OCI-LY1 (cell line): ENCODE measurements at regions not wholly inside any gene's neighbourhood (a gene's known extent, or its start where the extent isn't known, plus 50 kb on each side); places are given as distances from the start of the nearest gene placed in this dataset.
"Not testable (repeated sequence)": the region's sequence is repeated elsewhere in the genome, so short reads cannot be mapped to it uniquely, and the experiment has no call there.

ENCODE experiments used
- H2AFZ ChIP-seq: fragments of 200-600 bp; sonication (generic), shearing (Covaris generic); 2 replicates; pipeline ENCODE4 v1.6.0; 2014; ENCODE audit warnings: antibody characterized with exemption, mild to moderate bottlenecking, low read length
- H3F3A ChIP-seq: fragments of 200-600 bp; sonication (generic), shearing (Covaris generic); 2 replicates; pipeline ENCODE4 v1.6.0; 2014; ENCODE audit warnings: mild to moderate bottlenecking, antibody characterized with exemption, low read length, moderate library complexity; ENCODE audit not compliant: insufficient read depth
- H3K27ac ChIP-seq: fragments of 200-600 bp; sonication (generic); 2 replicates; pipeline ENCODE4 v1.5.1; 2014; ENCODE audit warnings: low read length, mixed run types, mild to moderate bottlenecking, low read depth; ENCODE audit not compliant: poor library complexity, severe bottlenecking
- H3K27me3 ChIP-seq: fragments of 200-600 bp; sonication (generic); 2 replicates; pipeline ENCODE4 v1.6.0; 2014; ENCODE audit warnings: antibody characterized with exemption, mild to moderate bottlenecking, low read length, moderate library complexity; ENCODE audit not compliant: insufficient read depth
- H3K36me3 ChIP-seq: fragments of 200-600 bp; sonication (generic); 2 replicates; pipeline ENCODE4 v1.6.1; 2014; ENCODE audit warnings: mild to moderate bottlenecking, antibody characterized with exemption, low read length, moderate library complexity, mixed read lengths; ENCODE audit not compliant: insufficient read depth
- H3K4me1 ChIP-seq: fragments of 200-600 bp; sonication (generic); 2 replicates; pipeline ENCODE4 v1.5.1; 2014; ENCODE audit warnings: mild to moderate bottlenecking, low read length, moderate library complexity; ENCODE audit not compliant: insufficient read depth, severe bottlenecking
- H3K4me2 ChIP-seq: fragments of 200-600 bp; sonication (generic), shearing (Covaris generic); 2 replicates; pipeline ENCODE4 v1.6.1; 2014; ENCODE audit warnings: low read length
- H3K4me3 ChIP-seq: fragments of 200-600 bp; sonication (generic); 2 replicates; pipeline ENCODE4 v1.5.1; 2014; ENCODE audit warnings: low read length, low read depth, mild to moderate bottlenecking, mixed read lengths; ENCODE audit not compliant: poor library complexity, severe bottlenecking
- H3K79me2 ChIP-seq: fragments of 200-600 bp; shearing (Covaris generic); 2 replicates; pipeline ENCODE4 v1.6.1; 2016; ENCODE audit warnings: mixed run types, low read length, mixed read lengths; ENCODE audit not compliant: insufficient read depth
- H3K9ac ChIP-seq: fragments of 200-600 bp; sonication (generic), shearing (Covaris generic); 2 replicates; pipeline ENCODE4 v1.6.1; 2014; ENCODE audit warnings: mild to moderate bottlenecking, low read length, mixed read lengths
- H3K9me2 ChIP-seq: fragments of 200-600 bp; sonication (generic), shearing (Covaris generic); 2 replicates; pipeline ENCODE4 v1.6.1; 2014; ENCODE audit warnings: low read depth, mild to moderate bottlenecking, low read length, mixed read lengths
- H3K9me3 ChIP-seq: fragments of 200-600 bp; shearing (Covaris generic); 2 replicates; pipeline ENCODE4 v1.6.1; 2014; ENCODE audit warnings: low read length, mixed read lengths
- H4K20me1 ChIP-seq: fragments of 200-600 bp; sonication (generic), shearing (Covaris generic); 2 replicates; pipeline ENCODE4 v1.6.0; 2016; ENCODE audit warnings: mild to moderate bottlenecking, low read length; ENCODE audit not compliant: insufficient read depth
- EZH2 ChIP-seq: fragments of 200-600 bp; sonication (generic), shearing (Covaris generic); IDR thresholded peaks from 2 replicates; pipeline ENCODE4 v1.8.0; 2017; ENCODE audit warnings: borderline replicate concordance, mixed run types, mild to moderate bottlenecking, antibody characterized with exemption, low read length, moderate library complexity, mixed read lengths
- TF ChIP-seq, protein P1 (sequence below): fragments of 200-600 bp; sonication (generic), shearing (Covaris generic); IDR thresholded peaks from 2 replicates; pipeline ENCODE4 v1.5.1; 2017; ENCODE audit warnings: mild to moderate bottlenecking, antibody characterized with exemption, low read length, moderate library complexity, mixed read lengths

DNA sequence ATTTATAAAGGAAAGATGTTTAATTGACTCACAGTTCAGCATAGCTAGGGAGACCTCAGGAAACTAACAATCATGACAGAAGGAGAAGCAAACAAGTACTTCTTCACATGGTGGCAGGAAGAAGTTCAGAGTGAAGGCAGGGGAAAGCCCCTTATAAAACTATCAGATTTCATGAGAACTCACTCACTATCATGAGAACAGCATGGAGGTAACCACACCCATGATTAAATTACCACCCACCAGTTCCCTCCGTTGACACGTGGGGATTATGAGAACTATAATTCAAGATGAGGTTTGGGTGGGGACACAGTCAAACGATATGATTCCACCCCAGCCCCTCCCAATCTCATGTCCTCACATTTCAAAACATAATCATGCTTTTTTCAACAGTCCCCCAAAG is 124.2 kb upstream of the PCGF5 start:
- Histone ChIP-seq H3K36me3 (no peaks in the 10 kb centered on the region), H3K79me2 (no peaks in the 10 kb centered on the region), H3K4me1 (no peaks in the 10 kb centered on the region), H3K27ac (no peak overlapping the region), H3F3A (no peaks in the 10 kb centered on the region), H3K4me2 (no peak overlapping the region), H3K9me3 (no peaks in the 10 kb centered on the region), H3K9ac (no peak overlapping the region), H4K20me1 (no peaks in the 10 kb centered on the region), H3K4me3 (no peak overlapping the region), H3K9me2 (no peaks in the 10 kb centered on the region), H2AFZ (no peak overlapping the region), H3K27me3 (no peaks in the 10 kb centered on the region)
- no peak for TF ChIP-seq EZH2
- TF ChIP-seq, protein P1, sequence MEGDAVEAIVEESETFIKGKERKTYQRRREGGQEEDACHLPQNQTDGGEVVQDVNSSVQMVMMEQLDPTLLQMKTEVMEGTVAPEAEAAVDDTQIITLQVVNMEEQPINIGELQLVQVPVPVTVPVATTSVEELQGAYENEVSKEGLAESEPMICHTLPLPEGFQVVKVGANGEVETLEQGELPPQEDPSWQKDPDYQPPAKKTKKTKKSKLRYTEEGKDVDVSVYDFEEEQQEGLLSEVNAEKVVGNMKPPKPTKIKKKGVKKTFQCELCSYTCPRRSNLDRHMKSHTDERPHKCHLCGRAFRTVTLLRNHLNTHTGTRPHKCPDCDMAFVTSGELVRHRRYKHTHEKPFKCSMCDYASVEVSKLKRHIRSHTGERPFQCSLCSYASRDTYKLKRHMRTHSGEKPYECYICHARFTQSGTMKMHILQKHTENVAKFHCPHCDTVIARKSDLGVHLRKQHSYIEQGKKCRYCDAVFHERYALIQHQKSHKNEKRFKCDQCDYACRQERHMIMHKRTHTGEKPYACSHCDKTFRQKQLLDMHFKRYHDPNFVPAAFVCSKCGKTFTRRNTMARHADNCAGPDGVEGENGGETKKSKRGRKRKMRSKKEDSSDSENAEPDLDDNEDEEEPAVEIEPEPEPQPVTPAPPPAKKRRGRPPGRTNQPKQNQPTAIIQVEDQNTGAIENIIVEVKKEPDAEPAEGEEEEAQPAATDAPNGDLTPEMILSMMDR: no peak

GRCh38 chr10:91097313-91097712 is 123.2 kb upstream of the PCGF5 start:
- Histone ChIP-seq H3K27me3 (no peaks in the 10 kb centered on the region), H3K79me2 (no peaks in the 10 kb centered on the region), H3K36me3 (no peaks in the 10 kb centered on the region), H4K20me1 (no peaks in the 10 kb centered on the region), H3K4me2 (no peak overlapping the region), H3K27ac (no peak overlapping the region), H3F3A (no peaks in the 10 kb centered on the region), H3K4me1 (no peaks in the 10 kb centered on the region), H3K4me3 (no peak overlapping the region), H3K9ac (no peak overlapping the region), H3K9me2 (no peaks in the 10 kb centered on the region), H3K9me3 (no peaks in the 10 kb centered on the region), H2AFZ (no peak overlapping the region)
- TF ChIP-seq, protein P1: no peak
- TF ChIP-seq EZH2: no peak

DNA sequence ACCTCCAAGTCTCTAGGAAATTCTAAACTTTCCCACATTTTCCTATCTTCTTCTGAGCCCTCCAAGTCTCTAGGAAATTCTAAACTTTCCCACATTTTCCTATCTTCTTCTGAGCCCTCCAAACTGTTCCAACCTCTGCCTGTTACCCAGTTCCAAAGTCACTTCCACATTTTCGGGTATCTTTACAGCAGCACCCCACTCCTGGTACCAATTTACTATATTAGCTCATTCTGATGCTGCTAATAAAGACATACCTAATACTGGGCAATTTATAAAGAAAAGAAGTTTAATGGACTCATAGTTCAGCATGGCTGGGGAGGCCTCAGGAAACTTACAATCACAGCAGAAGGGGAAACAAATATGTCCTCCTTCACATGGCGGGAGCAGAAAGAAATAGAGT is 122.4 kb upstream of the PCGF5 start:
- H3K27ac ChIP-seq, H2AFZ ChIP-seq, H3K4me2 ChIP-seq, H3K79me2 ChIP-seq, H3K4me3 ChIP-seq, H3K9me3 ChIP-seq, H4K20me1 ChIP-seq, H3K27me3 ChIP-seq, H3K4me1 ChIP-seq, H3K9ac ChIP-seq, H3K36me3 ChIP-seq, H3K9me2 ChIP-seq, H3F3A ChIP-seq: not testable (repeated sequence)

- Histone ChIP-seq H3K27ac (no peak overlapping the region), H3K9me3 (no peaks in the 10 kb centered on the region), H3K4me3 (no peak overlapping the region), H2AFZ (no peak overlapping the region), H3K36me3 (no peaks in the 10 kb centered on the region), H3K4me2 (no peak overlapping the region), H4K20me1 (no peaks in the 10 kb centered on the region), H3K79me2 (no peaks in the 10 kb centered on the region), H3F3A (no peaks in the 10 kb centered on the region), H3K9me2 (no peaks in the 10 kb centered on the region), H3K27me3 (no peaks in the 10 kb centered on the region), H3K4me1 (peaks cover 19% of the 10 kb centered on the region), H3K9ac (no peak overlapping the region)
- no peak for TF ChIP-seq EZH2
- TF ChIP-seq, protein P1: no peak
Measured at GRCh38 chr10:91103384-91104192, 116.9 kb upstream of the PCGF5 start.
